ENCODE measurements at regions not wholly inside any gene's neighbourhood (a gene's known extent, or its start where the extent isn't known, plus 50 kb on each side); places are given as distances from the start of the nearest gene placed in this dataset.
"Not testable (repeated sequence)": the region's sequence is repeated elsewhere in the genome, so short reads cannot be mapped to it uniquely, and the experiment has no call there.

DNA sequence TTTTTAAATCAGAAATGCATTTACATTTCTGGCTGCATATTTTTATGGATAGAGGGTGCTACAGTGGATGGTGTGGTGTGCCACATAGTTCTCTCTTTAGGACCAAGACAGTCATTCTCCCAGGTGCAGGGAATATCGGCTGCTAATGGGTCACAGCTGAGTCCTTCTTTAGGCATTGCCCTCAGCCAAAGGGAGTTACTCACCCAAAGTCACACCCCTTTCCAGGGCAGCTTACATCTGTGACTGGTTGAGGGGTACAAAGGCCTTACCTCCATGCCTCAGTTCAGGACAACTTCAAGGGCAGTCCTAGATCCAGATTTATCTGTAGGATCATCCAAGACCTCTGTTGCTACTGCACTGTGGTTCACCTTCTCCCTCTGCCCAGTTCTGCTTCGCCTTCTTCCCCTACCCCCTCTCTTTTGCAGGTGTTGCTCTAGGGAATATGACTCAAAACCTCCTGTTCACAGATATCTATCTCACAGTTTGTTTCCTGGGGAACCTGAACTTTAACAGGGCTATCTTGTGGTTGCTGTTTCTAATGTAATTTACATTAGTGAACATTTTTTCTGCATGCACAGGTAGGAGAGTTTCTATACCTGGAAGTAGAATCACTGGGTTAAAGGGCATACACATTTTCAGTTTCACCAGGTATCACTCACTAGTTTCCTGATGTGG lies 413.9 kb downstream of the RPS6KC1 start:
- DNase-seq (ENCODE audit: low read depth, low spot score) = no peak

DNA sequence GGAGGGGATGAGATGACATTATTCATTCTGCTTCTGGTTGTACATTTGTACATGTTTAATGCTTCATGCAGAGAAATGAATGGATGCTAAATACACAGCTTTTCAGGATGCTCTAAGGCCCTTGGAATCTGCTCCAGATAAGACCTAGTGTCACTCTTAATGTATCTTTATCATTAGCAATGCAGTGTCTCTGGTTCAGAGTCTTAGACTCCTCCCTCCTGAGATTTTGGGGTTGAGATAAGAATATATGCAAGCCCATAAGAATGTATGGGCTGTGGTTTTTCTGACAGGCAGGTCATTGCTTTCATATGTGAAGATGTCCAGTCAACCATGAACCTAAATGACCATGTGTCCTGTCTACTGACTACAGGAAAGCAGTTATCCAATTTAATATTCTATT lies 415.5 kb downstream of the RPS6KC1 start:
- no peak for DNase-seq (ENCODE audit: low read depth, low spot score)

DNA sequence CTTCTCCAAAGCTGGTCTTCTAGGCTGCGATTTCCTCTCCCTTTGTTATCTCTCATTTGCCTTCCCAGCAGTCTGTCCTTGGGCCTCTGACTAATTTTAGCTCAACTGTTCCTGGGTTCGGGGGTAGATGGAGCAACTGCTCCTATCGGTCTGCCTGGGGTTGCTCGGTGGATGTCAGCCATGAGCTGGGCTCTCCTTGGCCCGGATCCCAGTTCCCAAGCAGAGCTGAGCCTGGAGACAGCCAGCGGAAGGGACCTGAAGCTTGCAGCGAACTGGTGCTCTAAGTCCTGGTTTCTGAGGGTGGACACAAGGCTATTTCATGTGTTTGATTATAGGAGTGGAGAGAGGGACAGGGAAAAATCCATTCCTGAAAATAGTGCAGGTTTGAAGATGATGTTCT lies 423.0 kb downstream of the RPS6KC1 start:
- no peak for DNase-seq (ENCODE audit: low read depth, low spot score)

DNA sequence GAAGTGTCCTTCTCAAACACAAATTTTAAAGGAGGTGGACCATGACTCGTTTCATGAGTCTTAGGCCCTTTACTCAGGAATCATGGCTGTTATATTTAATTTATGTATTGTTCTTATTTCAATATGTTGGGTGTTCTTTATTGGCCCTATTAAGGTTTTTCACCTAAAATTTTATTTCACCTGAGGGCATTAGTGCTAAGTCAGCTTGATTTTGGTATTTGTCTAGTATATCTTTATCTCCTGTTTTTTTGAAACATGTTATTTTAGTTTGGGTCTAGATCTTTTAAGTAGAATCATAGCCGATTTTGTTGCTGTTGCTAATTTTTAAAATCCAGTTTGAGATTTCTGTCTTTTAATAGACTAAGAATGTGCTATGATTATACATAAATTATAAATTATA lies 430.4 kb downstream of the RPS6KC1 start:
- DNase-seq (ENCODE audit: low read depth, low spot score) = no peak

DNA sequence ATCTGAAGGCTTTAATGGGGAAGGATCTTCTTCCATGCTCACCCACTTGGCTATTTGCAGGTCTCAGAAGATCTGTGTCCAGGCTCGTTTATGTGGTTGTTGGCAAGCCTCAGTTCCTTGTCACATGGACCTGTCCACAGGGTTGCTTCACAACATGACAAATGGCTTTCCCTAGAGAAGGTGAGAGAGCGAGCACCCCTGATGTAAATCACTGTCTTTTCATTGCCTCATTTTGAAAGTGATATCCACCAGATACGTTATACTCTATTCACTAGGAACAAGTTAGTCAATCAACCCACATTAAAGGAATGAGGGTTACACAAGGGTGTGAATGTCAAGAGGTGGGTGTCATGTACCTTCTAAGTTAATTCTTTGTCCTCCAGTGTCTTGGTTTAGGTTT lies 433.3 kb downstream of the RPS6KC1 start:
- no peak for DNase-seq (ENCODE audit: low read depth, low spot score)

DNA sequence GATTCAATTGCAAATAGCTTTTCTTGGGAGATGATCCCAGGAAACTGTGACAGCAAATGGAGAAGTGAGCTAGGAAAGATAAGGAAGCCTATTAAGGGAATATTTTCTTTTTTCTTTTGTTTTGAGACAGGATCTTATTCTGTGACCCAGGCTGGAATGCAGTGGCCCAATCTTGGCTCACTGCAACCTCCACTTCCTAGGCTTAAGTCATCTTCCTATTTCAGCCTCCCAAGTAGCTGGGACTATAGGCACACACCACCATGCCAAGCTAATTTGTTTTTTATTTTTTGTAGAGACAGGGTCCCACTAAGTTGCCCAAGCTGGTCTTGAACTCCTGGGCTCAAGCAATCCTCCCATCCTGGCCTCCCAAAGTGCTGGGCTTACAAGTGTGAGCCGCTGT lies 433.7 kb downstream of the RPS6KC1 start:
- DNase-seq (ENCODE audit: low read depth, low spot score) = no peak

DNA sequence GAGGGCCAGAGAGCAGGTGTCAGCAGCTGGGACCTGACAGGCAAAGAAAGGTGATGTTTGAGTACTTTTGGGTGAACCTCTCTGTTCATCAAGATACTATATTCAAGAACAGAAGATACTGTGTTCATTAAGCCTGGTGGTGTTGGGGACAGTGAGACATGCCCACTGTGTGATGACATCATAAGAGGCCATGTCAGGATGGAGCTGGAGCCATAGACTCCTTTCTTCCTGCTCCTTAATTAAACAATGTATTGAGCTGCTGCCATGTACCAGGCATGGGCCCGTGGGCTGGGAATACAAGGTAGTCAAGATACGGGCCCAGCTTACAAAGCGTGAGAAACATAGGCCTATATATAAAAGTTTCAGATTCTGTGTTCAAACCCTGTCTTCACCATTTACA lies 435.4 kb downstream of the RPS6KC1 start:
- DNase-seq (ENCODE audit: low read depth, low spot score) = no peak

DNA sequence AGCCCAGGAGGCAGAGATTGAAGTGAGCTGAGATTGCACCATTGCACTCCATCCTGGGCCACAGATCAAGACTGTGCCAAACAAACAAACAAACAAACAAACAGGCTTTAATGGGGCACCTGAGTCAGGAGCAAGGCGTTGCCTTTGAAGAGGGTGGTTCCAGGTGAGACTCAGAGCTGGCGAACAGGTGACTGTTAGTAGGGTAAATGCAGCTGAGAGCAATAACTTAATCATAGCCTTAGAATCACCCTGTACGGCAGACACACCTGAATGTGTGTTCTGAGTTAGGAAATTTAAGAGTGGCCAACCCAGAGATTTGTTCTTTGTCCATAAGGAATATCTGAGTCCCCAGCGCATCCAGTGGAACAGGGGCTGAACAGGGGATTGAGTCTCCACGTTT lies 440.4 kb downstream of the RPS6KC1 start:
- no peak for DNase-seq (ENCODE audit: low read depth, low spot score)

DNA sequence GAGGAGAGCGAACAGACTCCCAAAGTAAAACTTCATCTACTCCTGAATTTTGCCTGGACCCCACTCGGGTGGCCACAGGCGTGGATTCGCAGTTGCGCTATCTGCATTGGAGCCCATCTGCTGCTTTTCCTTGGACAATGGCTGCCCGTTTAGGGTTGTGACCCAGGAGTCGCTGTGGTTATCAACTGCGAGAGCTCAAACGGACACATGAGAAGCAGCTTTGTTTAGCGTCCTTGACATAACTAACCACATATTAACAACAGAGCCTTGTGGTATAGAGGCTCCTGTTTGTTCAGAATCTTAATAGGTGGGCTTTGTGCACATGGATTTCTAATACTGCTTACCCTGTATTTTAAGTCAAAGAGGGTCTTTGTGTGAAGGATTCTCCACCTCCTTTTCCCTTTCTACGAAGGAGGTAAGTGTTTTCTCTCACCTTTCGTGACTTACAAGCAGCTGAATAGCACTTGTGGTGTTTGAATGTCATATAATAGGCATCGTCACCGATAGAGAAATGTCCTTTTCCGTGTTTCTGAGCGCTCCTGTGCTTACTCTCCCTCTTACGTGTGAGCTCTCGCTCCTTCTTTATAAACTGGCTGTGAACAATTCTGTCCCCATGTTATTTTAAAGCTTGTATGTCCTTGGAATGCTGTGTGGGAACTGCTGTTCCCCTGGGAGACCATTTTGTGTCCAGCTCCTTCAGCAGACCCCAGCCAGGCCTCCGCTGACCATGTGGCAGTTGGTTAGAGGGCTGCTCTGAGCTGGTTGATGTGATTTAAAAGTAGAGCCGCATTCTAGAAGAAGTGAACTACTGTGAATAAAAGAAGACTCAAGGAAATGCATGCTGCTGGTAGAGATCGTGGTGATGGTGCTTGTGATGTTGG lies 441.4 kb downstream of the RPS6KC1 start:
- DNase-seq (ENCODE audit: low read depth, low spot score) = no peak

DNA sequence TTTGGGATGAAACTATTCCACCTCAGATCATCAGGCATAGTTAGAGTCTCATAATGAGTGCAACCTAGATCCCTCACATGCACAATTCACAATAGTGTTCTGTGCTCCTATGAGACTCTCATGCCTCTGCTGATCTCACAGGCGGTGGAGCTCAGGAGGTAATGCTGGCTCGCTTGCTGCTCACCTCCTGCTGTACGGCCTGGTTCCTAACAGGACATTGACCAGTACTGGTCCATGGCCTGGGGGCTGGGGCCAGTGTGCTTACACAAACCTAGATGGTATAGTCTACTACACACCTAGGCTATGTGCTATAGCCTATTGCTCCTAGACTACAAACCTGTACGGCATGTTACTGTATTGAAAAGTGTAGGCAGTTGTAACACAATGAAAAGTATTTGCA lies 448.4 kb downstream of the RPS6KC1 start:
- DNase-seq (ENCODE audit: low read depth, low spot score) = no peak

DNA sequence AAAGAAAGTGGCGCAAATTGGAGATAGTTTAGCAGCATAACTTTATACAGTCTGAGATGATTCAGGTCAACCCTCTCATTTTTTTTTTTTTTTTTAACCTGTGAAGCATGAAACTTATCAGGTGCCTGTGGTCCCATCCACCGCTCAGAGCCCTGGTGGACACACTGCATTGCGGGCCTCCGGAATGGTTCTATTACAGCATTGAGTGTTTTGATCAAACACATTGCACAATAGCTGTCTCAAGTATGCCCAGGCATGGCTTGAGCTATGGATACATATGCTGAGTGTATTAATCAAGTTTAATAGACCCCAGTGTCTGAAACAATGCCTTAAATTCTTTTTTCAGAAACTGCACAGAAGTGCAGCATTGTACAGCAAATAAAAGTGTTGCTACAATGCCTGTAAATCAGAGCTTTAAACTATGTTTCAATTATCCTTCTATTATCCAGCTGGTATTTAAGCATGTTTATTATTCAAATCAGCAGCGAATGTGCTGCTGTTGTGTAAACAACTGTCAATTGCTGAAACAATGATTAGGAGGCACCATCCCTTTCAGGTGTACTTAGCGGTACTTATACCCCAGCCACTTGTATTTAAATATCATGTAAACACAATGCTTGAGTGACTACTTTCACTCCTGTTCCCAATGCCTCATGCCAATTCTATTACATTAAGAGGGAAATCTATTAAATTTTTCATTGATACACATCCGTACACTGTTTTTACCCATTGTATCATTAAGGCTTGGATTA lies 456.6 kb downstream of the RPS6KC1 start:
- DNase-seq (ENCODE audit: low read depth, low spot score) = no peak

DNA sequence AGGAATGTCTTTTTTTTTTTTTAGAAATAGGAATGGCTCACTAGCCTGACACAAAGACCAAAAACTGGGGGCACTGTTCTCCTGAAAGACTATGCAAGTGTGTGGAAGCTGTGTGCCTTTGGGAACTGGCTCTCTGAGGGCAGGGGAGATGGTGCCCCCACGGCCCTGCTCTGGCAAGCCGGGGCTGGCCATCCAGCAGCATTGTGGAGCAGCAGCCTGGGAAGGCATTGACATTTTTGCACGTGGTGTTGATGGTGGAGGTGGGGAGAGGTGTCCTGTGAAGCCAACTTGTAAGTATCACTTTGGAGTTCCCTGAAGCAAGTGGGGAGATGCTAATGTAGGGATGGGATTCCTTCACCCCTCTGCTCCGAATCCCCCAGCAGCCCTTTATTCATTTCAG lies 460.1 kb downstream of the RPS6KC1 start:
- DNase-seq (ENCODE audit: low read depth, low spot score) = no peak

DNA sequence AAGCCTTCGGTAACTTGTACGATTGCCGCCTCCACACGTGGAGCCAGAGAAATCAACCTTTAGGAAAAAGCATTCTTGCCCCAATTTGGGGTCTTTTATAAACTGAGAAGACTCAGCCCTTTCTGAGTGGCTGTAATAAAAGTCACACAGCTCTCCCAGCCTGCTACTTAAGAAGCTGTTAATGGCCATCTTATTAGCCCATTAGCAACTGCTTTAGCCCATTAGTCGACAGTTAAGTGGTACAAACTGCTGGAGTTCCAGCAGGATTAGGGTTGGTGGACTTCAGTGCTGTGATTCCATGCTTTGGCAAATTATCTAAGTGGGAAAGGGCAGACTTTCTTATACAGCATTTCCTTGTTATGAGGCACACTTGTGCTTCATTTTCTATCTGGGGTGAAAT lies 461.3 kb downstream of the RPS6KC1 start:
- DNase-seq (ENCODE audit: low read depth, low spot score) = no peak

DNA sequence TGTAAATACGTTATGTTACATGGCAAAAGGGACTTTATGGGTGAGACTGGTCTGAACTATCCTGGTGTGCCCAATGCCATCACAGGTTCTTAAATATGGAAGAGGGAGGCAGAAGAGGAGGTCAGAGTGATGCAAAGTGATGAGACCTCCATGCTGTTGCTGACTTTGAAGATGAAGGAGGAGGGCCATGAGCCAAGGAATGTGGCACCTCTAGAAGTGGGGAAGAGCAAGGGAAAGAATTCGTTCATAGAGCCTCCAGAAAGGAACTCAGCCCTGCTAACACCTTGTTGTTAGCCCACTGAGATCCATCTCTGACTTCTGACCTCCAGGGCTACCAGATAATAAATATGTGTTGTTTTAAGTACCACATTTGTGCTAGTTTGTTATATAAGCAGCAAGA lies 462.0 kb downstream of the RPS6KC1 start:
- DNase-seq (ENCODE audit: low read depth, low spot score) = no peak

DNA sequence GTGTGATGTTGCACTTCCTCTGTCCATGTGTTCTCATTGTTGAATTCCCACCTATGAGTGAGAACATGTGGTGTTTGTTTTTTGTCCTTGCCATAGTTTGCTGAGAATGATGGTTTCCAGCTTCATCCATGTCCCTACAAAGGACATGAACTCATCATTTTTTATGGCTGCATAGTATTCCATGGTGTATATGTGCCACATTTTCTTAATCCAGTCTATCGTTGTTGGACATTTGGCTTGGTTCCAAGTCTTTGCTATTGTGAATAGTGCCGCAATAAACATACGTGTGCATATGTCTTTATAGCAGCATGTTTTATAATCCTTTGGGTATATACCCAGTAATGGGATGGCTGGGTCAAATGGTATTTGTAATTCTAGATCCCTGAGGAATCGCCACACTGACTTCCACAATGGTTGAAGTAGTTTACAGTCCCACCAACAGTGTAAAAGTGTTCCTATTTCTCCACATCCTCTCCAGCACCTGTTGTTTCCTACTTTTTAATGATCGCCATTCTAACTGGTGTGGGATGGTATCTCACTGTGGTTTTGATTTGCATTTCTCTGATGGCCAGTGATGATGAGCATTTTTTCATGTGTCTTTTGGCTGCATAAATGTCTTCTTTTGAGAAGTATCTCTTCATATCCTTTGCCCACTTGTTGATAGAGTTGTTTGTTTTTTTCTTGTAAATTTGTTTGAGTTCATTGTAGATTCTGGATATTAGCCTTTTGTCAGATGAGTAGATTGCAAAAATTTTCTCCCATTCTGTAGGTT lies 463.6 kb downstream of the RPS6KC1 start:
- not testable (repeated sequence) for DNase-seq (ENCODE audit: low read depth, low spot score)

DNA sequence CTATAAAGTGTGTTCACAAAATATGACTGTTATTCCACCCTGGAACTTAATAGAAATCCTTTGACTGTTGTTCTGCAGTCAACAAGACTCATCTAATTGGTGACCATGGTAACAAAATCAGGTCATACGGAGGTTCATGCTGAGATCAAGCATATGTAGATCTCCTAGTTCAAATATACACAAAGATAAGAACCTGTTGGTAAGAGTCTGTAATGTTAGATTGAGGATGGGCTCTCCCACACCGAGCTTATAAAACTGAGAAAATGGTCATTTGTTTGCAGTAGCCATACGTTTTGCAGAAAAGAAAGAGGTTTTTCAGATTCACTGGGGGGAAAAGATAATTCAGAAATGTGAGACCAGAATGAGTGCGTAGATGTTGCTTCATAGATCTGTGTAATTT lies 468.1 kb downstream of the RPS6KC1 start:
- no peak for DNase-seq (ENCODE audit: low read depth, low spot score)

DNA sequence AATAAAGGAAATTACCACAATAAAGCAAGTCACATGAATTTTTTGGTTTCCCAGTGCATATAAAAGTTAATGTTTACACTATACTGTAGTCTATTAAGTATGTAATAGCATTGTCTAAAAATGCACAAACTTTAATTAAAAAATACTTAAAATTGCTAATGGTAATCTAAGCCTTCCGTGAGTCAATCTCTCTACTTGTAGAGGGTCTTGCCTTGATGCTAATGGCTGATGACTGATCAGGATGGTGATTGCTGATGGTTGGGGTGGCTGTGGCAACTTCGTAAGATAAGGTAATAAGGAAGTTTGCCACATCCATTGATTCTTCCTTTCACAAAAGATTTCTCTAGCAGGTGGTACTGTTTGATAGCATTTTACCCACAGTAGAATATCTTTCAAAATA lies 466.6 kb upstream of the PROX1 start:
- no peak for DNase-seq (ENCODE audit: low read depth, low spot score)

DNA sequence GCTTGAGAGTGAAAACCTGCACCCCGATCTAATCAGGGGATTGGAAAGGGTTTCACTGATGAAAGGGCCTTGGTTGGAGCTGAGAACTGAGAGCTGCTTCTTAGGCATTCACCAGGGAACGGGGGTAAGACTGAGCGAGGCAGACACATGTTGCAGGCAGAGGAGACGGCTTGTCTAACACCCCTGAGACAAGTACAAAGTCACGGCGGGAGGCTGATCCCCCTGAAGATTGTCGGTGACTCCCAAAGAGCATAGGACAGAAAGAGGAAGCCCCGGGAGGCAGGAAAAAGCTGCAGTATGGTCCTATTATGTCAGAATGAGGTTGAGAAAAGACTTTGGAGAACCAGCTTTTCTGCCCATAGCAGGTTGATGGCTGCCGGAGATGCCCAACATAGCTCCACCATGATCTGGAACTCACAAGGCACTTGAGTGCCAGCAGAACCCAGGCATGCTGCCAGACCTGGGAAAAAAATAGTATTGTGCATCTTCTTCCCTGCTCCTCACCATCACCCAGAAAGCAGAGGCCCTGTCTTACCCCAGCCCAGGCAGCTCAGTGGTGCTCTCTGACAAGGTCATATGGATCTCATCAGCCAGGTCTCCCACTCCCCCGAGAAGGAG lies 463.9 kb upstream of the PROX1 start:
- no peak for DNase-seq (ENCODE audit: low read depth, low spot score)

DNA sequence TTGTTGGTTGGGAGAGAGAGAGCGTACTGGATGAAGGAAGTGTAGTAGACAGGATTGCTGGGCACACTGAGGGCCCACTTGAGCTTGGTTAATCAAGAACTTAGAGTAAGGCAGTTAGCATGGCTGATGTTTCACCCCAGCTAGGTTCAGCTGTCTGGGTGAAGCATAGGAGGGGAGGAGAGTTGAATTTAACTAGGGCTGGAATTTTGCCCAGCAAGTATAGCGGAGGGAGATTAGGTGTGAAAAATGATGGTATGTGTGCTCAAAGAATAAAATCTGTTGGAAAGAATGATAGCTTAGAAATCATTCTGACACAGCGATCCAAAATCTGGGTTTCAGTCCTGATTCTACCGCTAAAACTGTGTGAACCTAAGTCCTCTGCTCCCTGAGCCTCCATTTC lies 461.5 kb upstream of the PROX1 start:
- no peak for DNase-seq (ENCODE audit: low read depth, low spot score)

DNA sequence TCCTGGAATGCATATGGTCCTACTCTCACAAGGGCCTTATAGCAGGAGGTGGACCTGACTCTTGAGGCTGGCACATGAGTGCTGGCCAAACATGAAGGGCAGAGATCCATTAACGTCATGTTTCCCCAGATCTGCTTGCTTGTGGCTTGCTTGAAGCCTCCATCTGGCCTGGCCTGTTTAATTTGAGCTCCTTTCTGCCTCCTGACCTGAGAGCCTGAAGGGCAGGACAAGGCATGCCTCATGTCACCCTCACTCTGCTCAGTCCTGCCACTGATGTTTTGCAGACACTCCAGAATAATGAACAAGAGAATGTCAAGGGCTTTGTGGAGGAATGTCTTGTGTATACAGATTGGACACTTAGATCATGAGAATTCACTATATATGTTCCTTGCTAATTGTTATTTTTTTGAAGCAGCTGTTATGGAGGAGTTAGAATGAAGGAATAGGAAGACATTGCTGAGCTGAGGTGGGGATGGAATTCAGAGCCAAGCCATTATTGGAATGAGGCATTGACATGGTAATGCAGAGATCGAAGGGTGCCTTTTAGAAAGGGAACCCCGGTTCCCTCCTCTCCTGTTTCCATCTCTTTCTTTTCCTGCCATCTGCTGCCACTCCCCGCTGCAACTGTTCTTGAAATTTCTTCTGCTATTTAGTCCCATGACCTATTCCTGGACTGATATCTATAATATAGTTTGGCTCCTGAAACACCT lies 457.0 kb upstream of the PROX1 start:
- DNase-seq (ENCODE audit: low read depth, low spot score) = no peak

All from pulmonary artery endothelial cell (primary cell).